ENCODE measurements at regions not wholly inside any gene's neighbourhood (a gene's known extent, or its start where the extent isn't known, plus 50 kb on each side); places are given as distances from the start of the nearest gene placed in this dataset.

- no peak for TF ChIP-seq CTCF (IDR thresholded peaks at IDR 0.05)
- TF ChIP-seq POLR2AphosphoS5 (IDR thresholded peaks at IDR 0.05; ENCODE audit: low read depth, low read length) = no peak
- no peak for TF ChIP-seq SIN3A (IDR thresholded peaks at IDR 0.05; ENCODE audit: borderline replicate concordance, insufficient read depth, low read depth, low read length)
- TF ChIP-seq TCF7L2 (IDR thresholded peaks at IDR 0.05; ENCODE audit: low read depth, low read length) = no peak
- TF ChIP-seq REST (IDR thresholded peaks at IDR 0.05; ENCODE audit: insufficient read depth in 1 of 2, low read depth in 2 of 2, low read length in 1 of 2) = no peak
- H3K9me3 ChIP-seq (ENCODE audit: control insufficient read depth, insufficient read depth, low read depth, low read length) = no peaks in the 10 kb centered on the region
- intact Hi-C loops (cut with micrococcal nuclease; ENCODE audit: unreplicated experiment) = no loop called here
- no peaks in the 10 kb centered on the region for H3K36me3 ChIP-seq (ENCODE audit: control insufficient read depth, insufficient read depth, low read length)
- ATAC-seq (no peak), DNase-seq (ENCODE audit: low read depth, low spot score) (no peak)
- H3K27ac ChIP-seq (ENCODE audit: low read length) = no peak overlapping the region
- H3K27me3 ChIP-seq (ENCODE audit: control insufficient read depth, insufficient read depth, low read length) = no peaks in the 10 kb centered on the region
- POLR2A ChIA-PET = no interaction called here
- in situ Hi-C loops (cut with HindIII; ENCODE audit: low pct_unique_long_range_greater_than_20kb, low sequenced_read_pairs) = no loop called here
- CTCF ChIA-PET = no interaction called here
- BruUV-seq (replicated peaks) = no TSS peak
- no peaks in the 10 kb centered on the region for H3K4me1 ChIP-seq (ENCODE audit: control insufficient read depth, insufficient read depth, low read length)
- no peak overlapping the region for H3K4me3 ChIP-seq (ENCODE audit: low read depth in 2 of 2, low read length in 2 of 2)
These were observed 325.1 kb downstream of the DAD1 start for GRCh38 chr14:22263961-22264360.

GRCh38 chr14:22262881-22263280, 326.1 kb downstream of the DAD1 start:
- no peak for DNase-seq (ENCODE audit: low read depth, low spot score)
- no peaks in the 10 kb centered on the region for H3K27me3 ChIP-seq (ENCODE audit: control insufficient read depth, insufficient read depth, low read length)
- no peaks in the 10 kb centered on the region for H3K9me3 ChIP-seq (ENCODE audit: control insufficient read depth, insufficient read depth, low read depth, low read length)
- no peak overlapping the region for H3K27ac ChIP-seq (ENCODE audit: low read length)
- no peaks in the 10 kb centered on the region for H3K36me3 ChIP-seq (ENCODE audit: control insufficient read depth, insufficient read depth, low read length)
- ChIA-PET CTCF (no interaction called here), POLR2A (no interaction called here)
- no peak for ATAC-seq
- in situ Hi-C loops (cut with HindIII; ENCODE audit: low pct_unique_long_range_greater_than_20kb, low sequenced_read_pairs) (no loop called here), intact Hi-C loops (cut with micrococcal nuclease; ENCODE audit: unreplicated experiment) (no loop called here)
- no TSS peak for BruUV-seq (replicated peaks)
- no peak overlapping the region for H3K4me3 ChIP-seq (ENCODE audit: low read depth in 2 of 2, low read length in 2 of 2)
- no peaks in the 10 kb centered on the region for H3K4me1 ChIP-seq (ENCODE audit: control insufficient read depth, insufficient read depth, low read length)
- TF ChIP-seq TCF7L2 (IDR thresholded peaks at IDR 0.05; ENCODE audit: low read depth, low read length) = no peak
- no peak for TF ChIP-seq POLR2AphosphoS5 (IDR thresholded peaks at IDR 0.05; ENCODE audit: low read depth, low read length)
- TF ChIP-seq CTCF (IDR thresholded peaks at IDR 0.05) = no peak
